IMR-90 (cell line): ENCODE measurements at regions not wholly inside any gene's neighbourhood (a gene's known extent, or its start where the extent isn't known, plus 50 kb on each side); places are given as distances from the start of the nearest gene placed in this dataset.

ENCODE experiments used
- ATAC-seq: fragments of 200-7000 bp; cut with Tn5 transposase; 2 replicates; pipeline ENCODE4 v1.9.1; 2020; ENCODE audit warnings: low read depth, mild to moderate bottlenecking, moderate library complexity
- BruUV-seq: library from RNA; stranded (reverse); fragments of 400-500 nt; replicated peaks from 2 replicates; lab custom pipeline; 2021; lab: Mats Ljungman, UMichigan
- CTCF ChIA-PET: fragments of 300-600 bp; formaldehyde crosslinking; extraction: SDS; loops from one replicate; lab custom pipeline; 2021; ENCODE audit warnings: antibody characterized with exemption; lab: Yijun Ruan, JAX
- POLR2A ChIA-PET: fragments of 300-600 bp; sonication (Branson Sonifier 250); formaldehyde crosslinking; loops from one replicate; lab custom pipeline; 2022; ENCODE audit warnings: antibody characterized with exemption; ENCODE audit not compliant: unreplicated experiment; lab: Charles Lee
- DNase-seq: peaks from one replicate; pipeline ENCODE4 v3.0.0; 2013
- H2AFZ ChIP-seq: replicated peaks from 2 replicates; pipeline ENCODE3; 2013; ENCODE audit warnings: low read length, mild to moderate bottlenecking; ENCODE audit not compliant: poor library complexity
- H2AK5ac ChIP-seq: 2 replicates; pipeline ENCODE4 v1.6.1; 2013; ENCODE audit warnings: low read depth, low read length, inconsistent platforms
- H2AK9ac ChIP-seq: replicated peaks from 2 replicates; pipeline ENCODE3; 2013; ENCODE audit warnings: mild to moderate bottlenecking, low read depth, low read length, moderate library complexity; ENCODE audit not compliant: poor library complexity
- H2BK120ac ChIP-seq: 2 replicates; pipeline ENCODE4 v1.6.1; 2013; ENCODE audit warnings: low read depth, low read length, inconsistent platforms
- H2BK15ac ChIP-seq: 3 replicates; pipeline ENCODE4 v1.6.1; 2013; ENCODE audit warnings: low read depth, low read length, inconsistent platforms
- H2BK20ac ChIP-seq: 2 replicates; pipeline ENCODE4 v1.6.1; 2013; ENCODE audit warnings: low read depth, mild to moderate bottlenecking, inconsistent platforms, low read length, moderate library complexity
- H2BK5ac ChIP-seq: 2 replicates; pipeline ENCODE4 v1.6.1; 2013; ENCODE audit warnings: mild to moderate bottlenecking, low read depth, low read length, inconsistent platforms; ENCODE audit not compliant: poor library complexity, severe bottlenecking
- H3K14ac ChIP-seq: replicated peaks from 2 replicates; pipeline ENCODE4 v1.6.1; 2013; ENCODE audit warnings: low read depth, low read length, inconsistent platforms
- H3K18ac ChIP-seq: 2 replicates; pipeline ENCODE4 v1.6.1; 2013; ENCODE audit warnings: low read depth, low read length, control low read depth
- H3K23ac ChIP-seq: 2 replicates; pipeline ENCODE4 v1.6.1; 2013; ENCODE audit warnings: low read depth, low read length, inconsistent platforms
- H3K27ac ChIP-seq: 2 replicates; pipeline ENCODE4 v1.5.1; 2013; ENCODE audit warnings: mild to moderate bottlenecking, control low read depth, low read length; ENCODE audit not compliant: insufficient read depth
- H3K27me3 ChIP-seq: 2 replicates; pipeline ENCODE4 v1.6.1; 2013; ENCODE audit warnings: low read length; ENCODE audit not compliant: control insufficient read depth, insufficient read depth
- H3K36me3 ChIP-seq: 2 replicates; pipeline ENCODE4 v1.6.1; 2013; ENCODE audit warnings: low read length, mixed read lengths; ENCODE audit not compliant: control insufficient read depth, insufficient read depth
- H3K4ac ChIP-seq: 2 replicates; pipeline ENCODE4 v1.6.1; 2013; ENCODE audit warnings: low read depth, low read length, inconsistent platforms
- H3K4me1 ChIP-seq: 2 replicates; pipeline ENCODE4 v1.6.1; 2013; ENCODE audit warnings: low read length, mixed read lengths; ENCODE audit not compliant: control insufficient read depth, insufficient read depth
- H3K4me2 ChIP-seq: 2 replicates; pipeline ENCODE4 v1.6.1; 2013; ENCODE audit warnings: low read depth, mild to moderate bottlenecking, control low read depth, low read length, moderate library complexity
- H3K4me3 ChIP-seq: 2 replicates; pipeline ENCODE4 v1.5.1; 2013; ENCODE audit warnings: low read depth, mild to moderate bottlenecking, control low read depth, low read length, moderate library complexity; ENCODE audit not compliant: insufficient read depth
- H3K56ac ChIP-seq: 2 replicates; pipeline ENCODE4 v1.6.1; 2013; ENCODE audit warnings: low read length, inconsistent platforms; ENCODE audit not compliant: insufficient read depth; ENCODE audit errors: extremely low read depth
- H3K79me1 ChIP-seq, 2 experiments: 2 replicates each; pipeline ENCODE4 v1.6.1; 2013; ENCODE audit warnings: low read length in 2 of 2, inconsistent platforms in 1 of 2, low read depth in 1 of 2
- H3K9ac ChIP-seq: 2 replicates; pipeline ENCODE4 v1.6.1; 2013; ENCODE audit warnings: low read depth, low read length, control low read depth
- H3K9me1 ChIP-seq: 2 replicates; pipeline ENCODE4 v1.6.1; 2013; ENCODE audit warnings: low read length, inconsistent platforms; ENCODE audit not compliant: insufficient read depth
- H3K9me3 ChIP-seq: 2 replicates; pipeline ENCODE4 v1.6.1; 2013; ENCODE audit warnings: low read length; ENCODE audit not compliant: control insufficient read depth, insufficient read depth
- H4K20me1 ChIP-seq: 2 replicates; pipeline ENCODE4 v1.6.1; 2013; ENCODE audit warnings: low read length, inconsistent platforms; ENCODE audit not compliant: insufficient read depth
- H4K5ac ChIP-seq: 2 replicates; pipeline ENCODE4 v1.6.1; 2013; ENCODE audit warnings: mild to moderate bottlenecking, low read depth, low read length, control low read depth
- H4K8ac ChIP-seq, 2 experiments: 2 replicates each; pipeline ENCODE4 v1.6.1; 2013; ENCODE audit warnings: low read depth in 2 of 2, low read length in 2 of 2, control low read depth in 1 of 2, inconsistent platforms in 1 of 2
- H4K91ac ChIP-seq: 2 replicates; pipeline ENCODE4 v1.6.1; 2013; ENCODE audit warnings: low read depth, low read length, inconsistent platforms; ENCODE audit not compliant: insufficient read depth
- BHLHE40 ChIP-seq: fragments of 150-350 bp; IDR thresholded peaks from 2 replicates; pipeline ENCODE4 v1.6.1; 2016; ENCODE audit warnings: mild to moderate bottlenecking, low read depth, low read length
- CEBPB ChIP-seq: IDR thresholded peaks from 2 replicates; pipeline ENCODE4 v1.6.1; 2012; ENCODE audit warnings: low read depth, low read length, improper control_type of control experiment
- CHD1 ChIP-seq: IDR thresholded peaks from 2 replicates; pipeline ENCODE4 v1.6.1; 2012; ENCODE audit warnings: low read depth, low read length, improper control_type of control experiment
- FOS ChIP-seq: fragments of 150-350 bp; IDR thresholded peaks from 2 replicates; pipeline ENCODE4 v1.6.1; 2016; ENCODE audit warnings: low read depth, low read length
- MAFK ChIP-seq: IDR thresholded peaks from 2 replicates; pipeline ENCODE4 v1.6.1; 2012; ENCODE audit warnings: low read depth, low read length, improper control_type of control experiment
- MAZ ChIP-seq: IDR thresholded peaks from 2 replicates; pipeline ENCODE4 v1.6.1; 2012; ENCODE audit warnings: low read depth, mild to moderate bottlenecking, low read length, improper control_type of control experiment, moderate library complexity, borderline replicate concordance
- MXI1 ChIP-seq: IDR thresholded peaks from 2 replicates; pipeline ENCODE4 v1.6.1; 2012; ENCODE audit warnings: low read depth, mild to moderate bottlenecking, low read length, moderate library complexity, borderline replicate concordance
- NFE2L2 ChIP-seq: fragments of 150-350 bp; IDR thresholded peaks from 2 replicates; pipeline ENCODE4 v1.6.1; 2016; ENCODE audit warnings: low read depth, mild to moderate bottlenecking, low read length
- POLR2A ChIP-seq: IDR thresholded peaks from 2 replicates; pipeline ENCODE4 v1.6.1; 2012; ENCODE audit warnings: mild to moderate bottlenecking, low read depth, low read length
- RAD21 ChIP-seq: IDR thresholded peaks from 2 replicates; pipeline ENCODE4 v1.6.1; 2012; ENCODE audit warnings: low read length, improper control_type of control experiment
- RCOR1 ChIP-seq: IDR thresholded peaks from 2 replicates; pipeline ENCODE4 v1.6.1; 2012; ENCODE audit warnings: mild to moderate bottlenecking, low read length, improper control_type of control experiment; ENCODE audit not compliant: insufficient replicate concordance
- RFX5 ChIP-seq: IDR thresholded peaks from 2 replicates; pipeline ENCODE4 v1.8.0; 2012; ENCODE audit warnings: low read depth, mild to moderate bottlenecking, low read length, moderate library complexity
- SMC3 ChIP-seq: fragments of 150-350 bp; IDR thresholded peaks from 2 replicates; pipeline ENCODE4 v1.6.1; 2016; ENCODE audit warnings: low read depth, mild to moderate bottlenecking, antibody characterized with exemption, low read length, moderate library complexity
- WGBS, 2 experiments: methylation state at CpG; one replicate each; pipeline versions ENCODE4 v1.1.5 to v1.1.7; 2013; ENCODE audit warnings: missing lambda C conversion rate in 2 of 2; ENCODE audit not compliant: insufficient read length in 1 of 2; ENCODE audit errors: extremely low coverage in 2 of 2; 5-methylcytosine and 5-hydroxymethylcytosine counted together
- dilution Hi-C: fragments of 300-500 bp; cut with HindIII; formaldehyde crosslinking; loops from one replicate; pipeline ENCODE4 v1.14.3; 2018; ENCODE audit warnings: low sequenced_read_pairs; ENCODE audit not compliant: unreplicated experiment
- in situ Hi-C: fragments of 300-500 bp; cut with MboI; formaldehyde crosslinking; loops from 3 replicates; pipeline ENCODE4 v1.14.3; 2019; ENCODE audit warnings: low sequenced_read_pairs, inconsistent platforms, mixed read lengths
- intact Hi-C: fragments of 100-400 bp; cut with micrococcal nuclease; formaldehyde crosslinking; loops from 2 replicates; pipeline ENCODE4 v1.10.0; 2022
- TF ChIP-seq, protein P1 (sequence below): fragments of 150-350 bp; IDR thresholded peaks from 2 replicates; pipeline ENCODE4 v1.6.1; 2016; ENCODE audit warnings: low read depth, mild to moderate bottlenecking, low read length, moderate library complexity, borderline replicate concordance
- TF ChIP-seq, protein P2 (sequence below): conservative IDR thresholded peaks from 2 replicates; pipeline ENCODE4 v1.5.1; 2012; ENCODE audit warnings: mild to moderate bottlenecking, low read depth, low read length, improper control_type of control experiment

DNA sequence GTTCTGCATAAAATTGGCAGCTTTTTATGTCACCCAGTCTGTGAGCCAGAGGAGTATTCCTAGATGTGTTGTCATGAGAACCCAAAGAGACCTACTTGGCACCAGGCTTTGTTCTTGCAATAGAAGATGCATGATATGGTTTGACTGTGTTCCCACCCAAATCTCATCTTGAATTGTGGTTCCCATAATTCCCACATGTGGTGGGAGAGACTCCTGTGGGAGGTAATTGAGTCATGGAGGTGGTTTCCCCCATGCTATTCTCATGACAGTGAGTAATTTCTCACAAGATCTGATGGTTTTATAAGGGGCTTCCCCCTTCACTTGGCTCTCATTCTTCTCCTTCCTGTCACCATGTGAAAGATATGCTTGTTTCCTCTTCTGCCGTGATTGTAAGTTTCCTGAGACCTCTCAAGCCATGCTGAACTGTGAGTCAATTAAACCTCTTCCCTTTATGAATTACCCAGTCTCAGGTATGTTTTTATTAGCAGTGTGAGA lies 572.0 kb upstream of the ATP2B1 start:
- Histone ChIP-seq H3K23ac (no peak overlapping the region), H2BK15ac (no peak overlapping the region), H3K4me1 (no peaks in the 10 kb centered on the region), H4K8ac (no peak overlapping the region), H3K27ac (no peak overlapping the region), H3K79me1 (no peaks in the 10 kb centered on the region), H2AK5ac (no peak overlapping the region), H4K20me1 (no peaks in the 10 kb centered on the region), H3K56ac (no peak overlapping the region), H2BK5ac (no peak overlapping the region), H3K27me3 (no peaks in the 10 kb centered on the region), H3K18ac (no peak overlapping the region), H3K9ac (no peak overlapping the region), H2AK9ac (no peak overlapping the region), H2BK120ac (no peak overlapping the region), H3K14ac (no peak overlapping the region), H2BK20ac (no peak overlapping the region), H3K36me3 (no peaks in the 10 kb centered on the region), H3K9me1 (no peaks in the 10 kb centered on the region), H3K4me3 (no peak overlapping the region), H3K9me3 (peaks cover 3% of the 10 kb centered on the region; the same call in 1 of the 2 replicates), H4K91ac (no peak overlapping the region), H4K5ac (no peak overlapping the region), H2AFZ (no peak overlapping the region), H3K4me2 (no peak overlapping the region), H3K4ac (no peak overlapping the region)
- in situ Hi-C loops: no loop called here
- DNase-seq (no peak), ATAC-seq (no peak)
- POLR2A ChIA-PET: no interaction called here
- BruUV-seq: no TSS peak
- WGBS, 2 experiments: no CpG with 5 or more reads among the region's 1 CpG
- dilution Hi-C loops: no loop called here
- intact Hi-C loops: no loop called here
- CTCF ChIA-PET: no interaction called here
- TF ChIP-seq POLR2A (no peak), RAD21 (no peak), MXI1 (no peak), NFE2L2 (no peak), RFX5 (no peak), MAFK (no peak), BHLHE40 (no peak), RCOR1 (no peak), CHD1 (no peak), CEBPB (no peak), FOS (no peak), MAZ (no peak), SMC3 (no peak)
- TF ChIP-seq, protein P1, sequence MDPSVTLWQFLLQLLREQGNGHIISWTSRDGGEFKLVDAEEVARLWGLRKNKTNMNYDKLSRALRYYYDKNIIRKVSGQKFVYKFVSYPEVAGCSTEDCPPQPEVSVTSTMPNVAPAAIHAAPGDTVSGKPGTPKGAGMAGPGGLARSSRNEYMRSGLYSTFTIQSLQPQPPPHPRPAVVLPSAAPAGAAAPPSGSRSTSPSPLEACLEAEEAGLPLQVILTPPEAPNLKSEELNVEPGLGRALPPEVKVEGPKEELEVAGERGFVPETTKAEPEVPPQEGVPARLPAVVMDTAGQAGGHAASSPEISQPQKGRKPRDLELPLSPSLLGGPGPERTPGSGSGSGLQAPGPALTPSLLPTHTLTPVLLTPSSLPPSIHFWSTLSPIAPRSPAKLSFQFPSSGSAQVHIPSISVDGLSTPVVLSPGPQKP: no peak
- TF ChIP-seq, protein P2, sequence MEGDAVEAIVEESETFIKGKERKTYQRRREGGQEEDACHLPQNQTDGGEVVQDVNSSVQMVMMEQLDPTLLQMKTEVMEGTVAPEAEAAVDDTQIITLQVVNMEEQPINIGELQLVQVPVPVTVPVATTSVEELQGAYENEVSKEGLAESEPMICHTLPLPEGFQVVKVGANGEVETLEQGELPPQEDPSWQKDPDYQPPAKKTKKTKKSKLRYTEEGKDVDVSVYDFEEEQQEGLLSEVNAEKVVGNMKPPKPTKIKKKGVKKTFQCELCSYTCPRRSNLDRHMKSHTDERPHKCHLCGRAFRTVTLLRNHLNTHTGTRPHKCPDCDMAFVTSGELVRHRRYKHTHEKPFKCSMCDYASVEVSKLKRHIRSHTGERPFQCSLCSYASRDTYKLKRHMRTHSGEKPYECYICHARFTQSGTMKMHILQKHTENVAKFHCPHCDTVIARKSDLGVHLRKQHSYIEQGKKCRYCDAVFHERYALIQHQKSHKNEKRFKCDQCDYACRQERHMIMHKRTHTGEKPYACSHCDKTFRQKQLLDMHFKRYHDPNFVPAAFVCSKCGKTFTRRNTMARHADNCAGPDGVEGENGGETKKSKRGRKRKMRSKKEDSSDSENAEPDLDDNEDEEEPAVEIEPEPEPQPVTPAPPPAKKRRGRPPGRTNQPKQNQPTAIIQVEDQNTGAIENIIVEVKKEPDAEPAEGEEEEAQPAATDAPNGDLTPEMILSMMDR: no peak
